ENCODE measurements at regions not wholly inside any gene's neighbourhood (a gene's known extent, or its start where the extent isn't known, plus 50 kb on each side); places are given as distances from the start of the nearest gene placed in this dataset.
"Not testable (repeated sequence)": the region's sequence is repeated elsewhere in the genome, so short reads cannot be mapped to it uniquely, and the experiment has no call there.

- no peak for DNase-seq
These were observed 62.8 kb upstream of the NEIL3 start for GRCh38 chr4:177246641-177247584.

GRCh38 chr4:177250056-177250696 lies 59.5 kb upstream of the NEIL3 start:
- peak in 13 of 14 donors; percentile 8 to 58 (median 42) for DNase-seq

- DNase-seq: no peak
These were observed 58.4 kb upstream of the NEIL3 start for GRCh38 chr4:177251237-177251636.

- DNase-seq: no peak
These were observed 54.3 kb upstream of the NEIL3 start for GRCh38 chr4:177255359-177255758.

GRCh38 chr4:177256950-177257349 lies 52.7 kb upstream of the NEIL3 start:
- no peak for DNase-seq

- DNase-seq: not testable (repeated sequence)
These were observed 50.2 kb upstream of the NEIL3 start for GRCh38 chr4:177259466-177259865.

Data from C1 segment of cervical spinal cord (tissue), 14 donors.